ENCODE measurements at regions not wholly inside any gene's neighbourhood (a gene's known extent, or its start where the extent isn't known, plus 50 kb on each side); places are given as distances from the start of the nearest gene placed in this dataset.

DNA sequence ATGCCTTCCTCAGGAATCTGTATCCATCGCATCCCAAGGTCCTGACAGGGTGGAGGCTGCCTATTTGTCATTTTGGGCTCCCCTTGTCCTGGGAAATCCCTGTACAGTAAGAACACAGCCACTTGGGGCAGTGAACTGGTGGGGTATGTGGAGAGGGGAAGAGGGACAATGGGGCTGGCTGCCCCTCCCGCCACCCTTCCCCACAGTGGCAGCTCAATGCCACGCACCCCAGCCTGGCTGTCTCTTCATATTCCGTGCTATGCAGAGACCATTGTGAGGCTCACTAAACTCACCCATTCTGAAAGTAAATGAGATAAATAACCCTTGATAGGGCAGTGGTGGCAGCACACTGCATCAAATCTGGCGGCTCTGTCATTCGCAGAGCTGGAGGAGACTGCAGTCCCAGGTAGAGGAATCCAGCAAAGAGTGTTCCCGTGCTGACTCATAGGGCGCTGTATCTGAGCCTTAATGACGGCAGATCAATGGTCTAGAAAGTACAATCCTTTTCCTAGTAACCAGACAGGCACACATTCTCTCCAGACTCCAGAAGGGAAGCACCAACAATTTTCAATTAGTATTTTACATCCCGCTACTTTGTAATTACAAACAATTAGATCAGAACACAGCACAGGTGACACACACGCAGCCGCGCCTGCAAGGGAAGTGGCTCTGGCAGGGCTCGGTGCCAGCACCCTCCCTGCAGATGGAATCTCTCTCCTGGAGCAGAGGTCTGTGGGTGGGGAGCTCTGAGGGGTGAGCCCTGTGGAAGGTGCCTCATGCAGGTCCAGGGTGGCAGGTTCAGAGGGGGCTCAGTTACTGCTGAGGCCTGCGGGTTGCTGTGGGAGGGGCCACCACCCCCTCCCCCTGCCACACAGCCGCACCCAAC, 167.9 kb upstream of the B3GAT1 start:
- in situ Hi-C loops (cut with MboI; ENCODE audit: low sequenced_read_pairs, unreplicated experiment): no loop called here
- TF ChIP-seq, protein P1, sequence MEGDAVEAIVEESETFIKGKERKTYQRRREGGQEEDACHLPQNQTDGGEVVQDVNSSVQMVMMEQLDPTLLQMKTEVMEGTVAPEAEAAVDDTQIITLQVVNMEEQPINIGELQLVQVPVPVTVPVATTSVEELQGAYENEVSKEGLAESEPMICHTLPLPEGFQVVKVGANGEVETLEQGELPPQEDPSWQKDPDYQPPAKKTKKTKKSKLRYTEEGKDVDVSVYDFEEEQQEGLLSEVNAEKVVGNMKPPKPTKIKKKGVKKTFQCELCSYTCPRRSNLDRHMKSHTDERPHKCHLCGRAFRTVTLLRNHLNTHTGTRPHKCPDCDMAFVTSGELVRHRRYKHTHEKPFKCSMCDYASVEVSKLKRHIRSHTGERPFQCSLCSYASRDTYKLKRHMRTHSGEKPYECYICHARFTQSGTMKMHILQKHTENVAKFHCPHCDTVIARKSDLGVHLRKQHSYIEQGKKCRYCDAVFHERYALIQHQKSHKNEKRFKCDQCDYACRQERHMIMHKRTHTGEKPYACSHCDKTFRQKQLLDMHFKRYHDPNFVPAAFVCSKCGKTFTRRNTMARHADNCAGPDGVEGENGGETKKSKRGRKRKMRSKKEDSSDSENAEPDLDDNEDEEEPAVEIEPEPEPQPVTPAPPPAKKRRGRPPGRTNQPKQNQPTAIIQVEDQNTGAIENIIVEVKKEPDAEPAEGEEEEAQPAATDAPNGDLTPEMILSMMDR (IDR thresholded peaks at IDR 0.05; ENCODE audit: borderline replicate concordance, control extremely low read depth, extremely low read depth, insufficient read depth, missing control alignments): no peak
- peak; percentile 15 for DNase-seq (ENCODE audit: low spot score)

DNA sequence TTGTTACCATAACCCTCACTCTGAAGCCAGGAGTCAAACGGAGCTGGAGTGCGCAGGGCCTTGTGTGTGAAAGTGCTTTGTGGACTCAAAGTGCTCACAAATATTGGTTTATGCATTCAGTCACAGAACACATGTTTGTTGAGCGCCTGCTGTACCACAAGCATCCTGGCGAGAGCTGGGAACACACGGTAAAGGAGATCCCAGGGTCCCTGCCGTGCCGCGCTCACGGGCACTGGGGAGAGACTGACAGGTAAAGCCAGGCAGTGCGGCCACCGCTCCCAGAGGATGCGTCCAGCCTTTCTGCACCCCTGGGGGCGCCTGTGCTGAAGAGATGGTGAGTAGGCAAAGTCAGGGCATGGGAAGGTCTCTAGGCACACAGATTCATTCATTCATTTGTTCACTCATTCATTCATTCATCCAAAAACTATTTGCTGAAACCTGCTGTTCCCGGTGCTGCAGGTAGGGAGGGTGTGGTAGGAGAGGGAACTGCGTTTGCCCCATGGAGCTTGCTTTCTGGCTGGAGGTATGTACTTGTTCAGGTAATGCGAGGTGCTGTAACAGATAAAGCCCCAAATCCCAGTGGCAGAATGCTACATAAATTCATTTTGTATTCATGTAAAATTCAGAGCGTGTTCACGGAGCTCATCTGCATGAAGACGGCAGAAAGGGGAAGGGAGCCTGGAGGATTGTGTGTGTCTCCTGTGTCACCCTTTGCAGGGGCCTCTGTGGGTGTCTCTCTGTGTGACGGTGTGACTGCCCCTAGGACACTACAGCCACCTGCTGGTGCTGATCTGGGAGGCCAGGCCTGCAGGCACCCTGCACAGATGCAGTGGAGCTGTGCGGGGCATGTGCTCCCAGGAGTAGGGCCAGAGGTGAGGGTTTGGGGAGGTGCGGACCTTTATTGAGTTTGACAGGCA, 167.0 kb upstream of the B3GAT1 start:
- DNase-seq (ENCODE audit: low spot score): peak; percentile 49
- in situ Hi-C loops (cut with MboI; ENCODE audit: low sequenced_read_pairs, unreplicated experiment): no loop called here
- TF ChIP-seq, protein P1 (IDR thresholded peaks at IDR 0.05; ENCODE audit: borderline replicate concordance, control extremely low read depth, extremely low read depth, insufficient read depth, missing control alignments): no peak

DNA sequence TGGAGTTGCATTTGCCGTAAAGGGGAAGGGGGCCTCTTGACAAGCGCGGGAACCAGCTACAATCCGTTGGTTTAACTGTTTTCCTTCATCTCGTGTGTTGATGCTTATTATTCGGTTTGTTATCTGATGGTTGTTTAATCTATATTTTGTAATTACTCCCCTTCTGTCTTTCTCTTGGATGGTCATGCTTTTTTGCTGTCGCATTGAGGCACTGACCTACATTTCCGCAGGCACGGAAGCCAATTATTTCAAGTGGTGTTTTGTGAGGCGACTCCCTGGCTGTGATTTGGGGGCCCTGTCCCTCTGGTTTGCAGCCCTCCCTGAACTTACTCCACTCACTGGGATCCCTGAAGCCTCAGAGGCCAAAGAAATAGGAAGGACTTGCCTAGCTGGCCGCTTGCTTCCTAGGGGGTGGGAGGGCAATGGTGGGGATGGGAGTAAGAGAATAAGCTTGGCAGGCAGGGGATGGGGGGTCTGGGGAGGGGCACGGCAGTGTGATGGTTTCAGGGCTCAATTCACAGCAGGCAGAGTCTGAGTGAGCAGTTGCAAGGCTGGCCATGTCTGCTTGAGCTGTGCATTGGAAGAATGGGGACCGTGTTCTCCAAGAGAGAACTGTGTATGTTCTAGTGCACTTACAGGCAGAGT, 165.8 kb upstream of the B3GAT1 start:
- in situ Hi-C loops (cut with MboI; ENCODE audit: low sequenced_read_pairs, unreplicated experiment): no loop called here
- TF ChIP-seq, protein P1 (IDR thresholded peaks at IDR 0.05; ENCODE audit: borderline replicate concordance, control extremely low read depth, extremely low read depth, insufficient read depth, missing control alignments): no peak
- DNase-seq (ENCODE audit: low spot score): peak; percentile 6

DNA sequence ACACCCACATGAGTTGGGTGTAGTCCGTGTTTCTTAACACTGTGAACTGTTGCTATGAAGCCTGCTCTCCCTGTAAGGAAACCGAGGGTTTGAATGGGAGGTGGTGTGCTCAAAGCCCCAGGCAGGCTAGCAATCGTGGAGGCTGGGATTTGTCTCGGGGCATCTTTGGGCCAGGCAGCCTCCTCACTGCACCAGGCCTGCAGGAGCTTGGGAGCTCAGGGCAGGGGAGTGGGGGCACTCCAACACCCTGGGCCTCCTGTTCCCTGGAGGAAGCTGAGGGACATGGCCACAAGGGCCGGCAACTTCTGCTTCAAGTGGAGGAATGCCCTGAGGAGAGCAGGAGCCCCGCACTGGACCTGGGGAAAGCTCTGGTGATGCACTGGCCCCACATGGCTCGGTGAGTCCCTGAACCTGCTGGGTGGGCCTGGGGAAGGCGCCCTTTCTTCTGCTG, 164.7 kb upstream of the B3GAT1 start:
- in situ Hi-C loops (cut with MboI; ENCODE audit: low sequenced_read_pairs, unreplicated experiment): no loop called here
- TF ChIP-seq, protein P1 (IDR thresholded peaks at IDR 0.05; ENCODE audit: borderline replicate concordance, control extremely low read depth, extremely low read depth, insufficient read depth, missing control alignments): no peak

DNA sequence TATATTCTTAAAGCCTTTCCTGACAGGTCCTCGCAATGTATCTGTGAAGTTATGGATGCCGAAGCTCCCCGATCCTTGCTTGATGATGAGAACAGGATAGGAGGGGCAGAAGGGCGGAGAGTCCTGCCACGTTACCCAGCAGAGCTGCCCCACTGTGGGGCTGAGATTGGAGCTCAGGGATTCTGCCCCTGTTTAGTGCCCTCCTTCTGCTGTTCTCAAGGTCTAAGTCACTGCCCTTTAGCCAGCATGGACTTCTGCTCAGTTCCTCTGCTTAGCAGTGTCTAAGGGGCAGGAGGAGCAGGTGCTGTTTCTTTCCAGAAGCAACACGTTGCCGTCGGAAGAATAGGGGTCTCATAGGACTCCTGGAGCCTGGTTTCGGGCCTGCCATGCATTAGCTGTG, 164.2 kb upstream of the B3GAT1 start:
- TF ChIP-seq, protein P1 (IDR thresholded peaks at IDR 0.05; ENCODE audit: borderline replicate concordance, control extremely low read depth, extremely low read depth, insufficient read depth, missing control alignments): no peak
- in situ Hi-C loops (cut with MboI; ENCODE audit: low sequenced_read_pairs, unreplicated experiment): no loop called here

More for the DNA sequence above, 164.7 kb upstream of the B3GAT1 start:
- peak; percentile 3 for DNase-seq (ENCODE audit: low spot score)

More for the DNA sequence above, 164.2 kb upstream of the B3GAT1 start:
- DNase-seq (ENCODE audit: low spot score): peak; percentile 12

All from GM13976 (cell line).